Mammary epithelial cell (primary cell): ENCODE measurements at regions not wholly inside any gene's neighbourhood (a gene's known extent, or its start where the extent isn't known, plus 50 kb on each side); places are given as distances from the start of the nearest gene placed in this dataset.

Source experiments
- EZH2 ChIP-seq: IDR thresholded peaks from 2 replicates; pipeline ENCODE4 v1.6.1; 2012; ENCODE audit warnings: low read length, inconsistent platforms, borderline replicate concordance
- TF ChIP-seq, protein P1 (sequence below), 2 donors: IDR thresholded peaks in 1 of 2; conservative IDR thresholded peaks in 1 of 2; 2 replicates each; pipeline ENCODE4 v1.5.1; 2011 to 2012; ENCODE audit warnings: inconsistent platforms in 2 of 2, low read length in 2 of 2, mild to moderate bottlenecking in 2 of 2, control low read depth in 1 of 2, low read depth in 1 of 2; ENCODE audit not compliant: insufficient read depth in 1 of 2; ENCODE audit errors: extremely low read depth in 1 of 2

GRCh38 chr3:159356606-159357005, 554.8 kb downstream of the MFSD1 start:
- TF ChIP-seq, protein P1, sequence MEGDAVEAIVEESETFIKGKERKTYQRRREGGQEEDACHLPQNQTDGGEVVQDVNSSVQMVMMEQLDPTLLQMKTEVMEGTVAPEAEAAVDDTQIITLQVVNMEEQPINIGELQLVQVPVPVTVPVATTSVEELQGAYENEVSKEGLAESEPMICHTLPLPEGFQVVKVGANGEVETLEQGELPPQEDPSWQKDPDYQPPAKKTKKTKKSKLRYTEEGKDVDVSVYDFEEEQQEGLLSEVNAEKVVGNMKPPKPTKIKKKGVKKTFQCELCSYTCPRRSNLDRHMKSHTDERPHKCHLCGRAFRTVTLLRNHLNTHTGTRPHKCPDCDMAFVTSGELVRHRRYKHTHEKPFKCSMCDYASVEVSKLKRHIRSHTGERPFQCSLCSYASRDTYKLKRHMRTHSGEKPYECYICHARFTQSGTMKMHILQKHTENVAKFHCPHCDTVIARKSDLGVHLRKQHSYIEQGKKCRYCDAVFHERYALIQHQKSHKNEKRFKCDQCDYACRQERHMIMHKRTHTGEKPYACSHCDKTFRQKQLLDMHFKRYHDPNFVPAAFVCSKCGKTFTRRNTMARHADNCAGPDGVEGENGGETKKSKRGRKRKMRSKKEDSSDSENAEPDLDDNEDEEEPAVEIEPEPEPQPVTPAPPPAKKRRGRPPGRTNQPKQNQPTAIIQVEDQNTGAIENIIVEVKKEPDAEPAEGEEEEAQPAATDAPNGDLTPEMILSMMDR (conservative IDR thresholded peaks at IDR 0.05 in 1 of 2, IDR thresholded peaks at IDR 0.05 in 1 of 2; ENCODE audit: extremely low read depth in 1 of 2, insufficient read depth in 1 of 2, low read depth in 1 of 2, low read length in 2 of 2), result no peak
- no peak for TF ChIP-seq EZH2
